SK-N-SH (cell line): ENCODE measurements at regions not wholly inside any gene's neighbourhood (a gene's known extent, or its start where the extent isn't known, plus 50 kb on each side); places are given as distances from the start of the nearest gene placed in this dataset.

Experiments
- CTCF ChIA-PET: fragments of 300-600, 350-600 bp; formaldehyde crosslinking; extraction: SDS; loops from one replicate; lab custom pipeline; 2021; lab: Yijun Ruan, JAX
- POLR2A ChIA-PET: fragments of 350-600 bp; sonication (Branson Sonifier 250); formaldehyde crosslinking; extraction: SDS; loops from one replicate; lab custom pipeline; 2020; ENCODE audit warnings: antibody characterized with exemption, inconsistent platforms; lab: Yijun Ruan, JAX
- DNase-seq: peaks from one replicate; pipeline ENCODE4 v3.0.0; 2012
- H2AFZ ChIP-seq: fragments of 200-600 bp; sonication (generic); 2 replicates; pipeline ENCODE4 v1.8.1; 2016; ENCODE audit warnings: antibody characterized with exemption, mild to moderate bottlenecking, low read depth
- H3F3A ChIP-seq: fragments of 200-600 bp; sonication (generic); replicated peaks from 2 replicates; pipeline ENCODE3; 2016; ENCODE audit warnings: antibody characterized with exemption, mild to moderate bottlenecking; ENCODE audit not compliant: insufficient read depth
- H3K27ac ChIP-seq, 2 experiments: fragments of 200-500 bp in 1 of 2; fragments of 200-600 bp in 1 of 2; sonication (Bioruptor generic) in 1 of 2; sonication (generic), shearing (Covaris generic) in 1 of 2; 2 replicates each; pipeline versions ENCODE4 v1.5.1 to v1.6.1; 2014 to 2016; ENCODE audit warnings: low read depth in 2 of 2, inconsistent platforms in 1 of 2, low read length in 1 of 2, mild to moderate bottlenecking in 1 of 2, mixed read lengths in 1 of 2
- H3K27me3 ChIP-seq: fragments of 200-600 bp; sonication (generic), shearing (Covaris generic); 2 replicates; pipeline ENCODE4 v1.6.1; 2016; ENCODE audit warnings: mixed run types; ENCODE audit not compliant: insufficient read depth
- H3K36me3 ChIP-seq, 2 experiments: fragments of 200-500 bp in 1 of 2; fragments of 200-600 bp in 1 of 2; sonication (Bioruptor generic) in 1 of 2; sonication (generic) in 1 of 2; replicated peaks in 1 of 2; 2 replicates each; pipeline versions ENCODE3 to v1.5.1; 2014 to 2016; ENCODE audit warnings: low read length in 1 of 2, mild to moderate bottlenecking in 1 of 2; ENCODE audit not compliant: insufficient read depth in 2 of 2, control insufficient read depth in 1 of 2
- H3K4me1 ChIP-seq, 2 experiments: fragments of 200-500 bp in 1 of 2; fragments of 200-600 bp in 1 of 2; sonication (Bioruptor generic) in 1 of 2; sonication (generic), shearing (Covaris generic) in 1 of 2; 2 replicates each; pipeline versions ENCODE4 v1.5.1 to v1.6.1; 2014 to 2016; ENCODE audit warnings: low read depth in 1 of 2, low read length in 1 of 2, mixed run types in 1 of 2; ENCODE audit not compliant: insufficient read depth in 2 of 2, control insufficient read depth in 1 of 2
- H3K4me2 ChIP-seq: fragments of 200-600 bp; sonication (generic), shearing (Covaris generic); 2 replicates; pipeline ENCODE4 v1.6.1; 2017; ENCODE audit warnings: mixed run types
- H3K4me3 ChIP-seq, 2 experiments: fragments of 200-500 bp in 1 of 2; fragments of 200-600 bp in 1 of 2; sonication (Bioruptor generic) in 1 of 2; sonication (generic), shearing (Covaris generic) in 1 of 2; 2 replicates each; pipeline versions ENCODE4 v1.5.1 to v1.8.1; 2014 to 2016; ENCODE audit warnings: low read depth in 2 of 2, inconsistent platforms in 1 of 2, low read length in 1 of 2, mild to moderate bottlenecking in 1 of 2, mixed read lengths in 1 of 2, moderate library complexity in 1 of 2
- H3K79me2 ChIP-seq: fragments of 200-600 bp; sonication (generic); 2 replicates; pipeline ENCODE4 v1.8.1; 2017; ENCODE audit warnings: mild to moderate bottlenecking; ENCODE audit not compliant: insufficient read depth
- H3K9ac ChIP-seq: fragments of 200-600 bp; sonication (generic); 2 replicates; pipeline ENCODE4 v1.6.1; 2017; ENCODE audit warnings: mixed run types
- H3K9me2 ChIP-seq: fragments of 200-600 bp; sonication (generic); 2 replicates; pipeline ENCODE4 v1.6.1; 2017; ENCODE audit warnings: mixed run types
- H3K9me3 ChIP-seq: fragments of 200-600 bp; sonication (generic); 2 replicates; pipeline ENCODE4 v1.6.1; 2017; ENCODE audit warnings: mixed run types, mild to moderate bottlenecking, moderate library complexity
- H4K20me1 ChIP-seq: fragments of 200-600 bp; sonication (generic); 2 replicates; pipeline ENCODE4 v1.6.1; 2017; ENCODE audit warnings: mild to moderate bottlenecking, mixed run types; ENCODE audit not compliant: insufficient read depth
- EP300 ChIP-seq, 2 experiments: IDR thresholded peaks; 2 replicates each; pipeline versions ENCODE4 v1.4.0 to v1.6.1; 2012; ENCODE audit warnings: borderline replicate concordance in 1 of 2, low read depth in 1 of 2, low read length in 1 of 2
- EZH2phosphoT487 ChIP-seq: fragments of 200-600 bp; sonication (generic); IDR thresholded peaks from 2 replicates; pipeline ENCODE4 v1.6.1; 2017; ENCODE audit warnings: low read depth, mixed run types, mild to moderate bottlenecking, antibody characterized with exemption, moderate library complexity, borderline replicate concordance
- FOSL2 ChIP-seq: IDR thresholded peaks from 2 replicates; pipeline ENCODE4 v1.4.0; 2012; ENCODE audit warnings: low read depth, mild to moderate bottlenecking, moderate library complexity, borderline replicate concordance
- FOXJ3 ChIP-seq: sonication (generic); formaldehyde crosslinking; IDR thresholded peaks from 2 replicates; pipeline ENCODE4 v1.5.1; 2020; ENCODE audit warnings: mild to moderate bottlenecking, missing genetic modification reagents
- GATA2 ChIP-seq: sonication (generic); formaldehyde crosslinking; IDR thresholded peaks from 2 replicates; pipeline ENCODE4 v1.5.0; 2020; ENCODE audit warnings: mild to moderate bottlenecking, missing genetic modification reagents
- JUND ChIP-seq: IDR thresholded peaks from 2 replicates; pipeline ENCODE4 v1.4.0; 2012
- NRF1 ChIP-seq: IDR thresholded peaks from 2 replicates; pipeline ENCODE4 v1.6.1; 2012; ENCODE audit warnings: low read depth, mild to moderate bottlenecking, low read length
- PBX3 ChIP-seq: IDR thresholded peaks from 2 replicates; pipeline ENCODE4; 2012
- POLR2AphosphoS5 ChIP-seq: IDR thresholded peaks from 2 replicates; pipeline ENCODE4 v1.6.1; 2012; ENCODE audit warnings: low read depth, low read length
- RFX5 ChIP-seq: IDR thresholded peaks from 2 replicates; pipeline ENCODE4 v1.6.1; 2012; ENCODE audit warnings: mild to moderate bottlenecking, improper control_type of control experiment, low read length
- SMC3 ChIP-seq: IDR thresholded peaks from 2 replicates; pipeline ENCODE4 v1.6.1; 2012; ENCODE audit warnings: low read depth, low read length, improper control_type of control experiment
- TAF1 ChIP-seq: IDR thresholded peaks from 2 replicates; pipeline ENCODE4 v1.6.1; 2012; ENCODE audit warnings: low read depth, mild to moderate bottlenecking, low read length, moderate library complexity, borderline replicate concordance
- TCF12 ChIP-seq: IDR thresholded peaks from 2 replicates; pipeline ENCODE4 v1.4.0; 2012
- USF1 ChIP-seq: IDR thresholded peaks from 2 replicates; pipeline ENCODE4 v1.4.0; 2012; ENCODE audit warnings: low read depth, borderline replicate concordance
- USF2 ChIP-seq: fragments of 150-350 bp; IDR thresholded peaks from 2 replicates; pipeline ENCODE4 v1.6.1; 2017; ENCODE audit warnings: antibody characterized with exemption, low read length, low read depth, borderline replicate concordance
- YY1 ChIP-seq: IDR thresholded peaks from 2 replicates; pipeline ENCODE4 v1.4.0; 2012; ENCODE audit warnings: low read depth, mild to moderate bottlenecking
- WGBS: methylation state at CpG from one replicate; pipeline ENCODE4 v1.1.6; 2017; ENCODE audit warnings: low lambda C conversion rate; 5-methylcytosine and 5-hydroxymethylcytosine counted together

GRCh38 chr5:34498572-34498971, 157.6 kb upstream of the RAI14 start:
- Histone ChIP-seq H3K27me3 (no peaks in the 10 kb centered on the region), H3F3A (peaks cover 6% of the 10 kb centered on the region), H3K4me2 (0 out of 2 replicates have a peak overlapping the region, but pooled peaks have one; percentile 5), H3K9me3 (no peaks in the 10 kb centered on the region), H3K4me1 (peaks cover 0 to 16% of the 10 kb centered on the region in 2 experiments; a peak in 2 of 4 replicates), H3K9me2 (no peaks in the 10 kb centered on the region), H2AFZ (peak overlapping the region; percentile 96), H4K20me1 (no peaks in the 10 kb centered on the region), H3K27ac (peak overlapping the region in 1 of 2 experiments; percentile 94; a peak in 2 of 4 replicates), H3K79me2 (no peaks in the 10 kb centered on the region), H3K4me3 (no peak overlapping the region), H3K36me3 (no peaks in the 10 kb centered on the region), H3K9ac (peak overlapping the region; percentile 69; the same call in 1 of the 2 replicates)
- 66% methylated on average over 4 of the region's 4 CpGs for WGBS
- POLR2A ChIA-PET, result no interaction called here
- CTCF ChIA-PET, result interaction anchor here (4.3 kb wide), 1 partner anchor 12 kb away, joined by 28 read pairs; no protein-coding TSS in a partner anchor
- no peak for DNase-seq
- TF ChIP-seq USF1 (no peak), FOXJ3 (CRISPR knock-in tag) (no peak), EP300 (IDR thresholded peaks at IDR 0.05; ENCODE audit: borderline replicate concordance in 1 of 2, low read depth in 1 of 2, low read length in 1 of 2) (no peak), POLR2AphosphoS5 (no peak), NRF1 (no peak), PBX3 (no peak), EZH2phosphoT487 (no peak), RFX5 (no peak), SMC3 (no peak), TCF12 (no peak), USF2 (no peak), GATA2 (CRISPR knock-in tag) (no peak), JUND (no peak)

GRCh38 chr5:34499001-34499734, 157.0 kb upstream of the RAI14 start:
- H3K9me2 ChIP-seq, result no peaks in the 10 kb centered on the region
- CTCF ChIA-PET, result interaction anchor here (0.5 to 4.3 kb wide), 2 partner anchors 13 to 23 kb away, joined by 3 to 28 read pairs; no protein-coding TSS in a partner anchor
- H3K27ac ChIP-seq, result peak overlapping the region in 1 of 2 experiments; percentile 94; a peak in 2 of 4 replicates

More at GRCh38 chr5:34499001-34499734, 157.0 kb upstream of the RAI14 start:
- H3K4me1 ChIP-seq, result peaks cover 3 to 16% of the 10 kb centered on the region in 2 experiments; a peak in 3 of 4 replicates
- POLR2A ChIA-PET, result no interaction called here
- no peaks in the 10 kb centered on the region for H3K36me3 ChIP-seq
- H2AFZ ChIP-seq, result peak overlapping the region; percentile 96
- DNase-seq, result no peak
- no peak overlapping the region for H3K4me3 ChIP-seq
- 65% methylated on average over 4 of the region's 5 CpGs for WGBS
- peak overlapping the region; percentile 55; the same call in 1 of the 2 replicates for H3K4me2 ChIP-seq
- no peaks in the 10 kb centered on the region for H3F3A ChIP-seq
- H3K27me3 ChIP-seq, result no peaks in the 10 kb centered on the region
- peak overlapping the region; percentile 69 for H3K9ac ChIP-seq
- TF ChIP-seq FOSL2, result peak; percentile 53; the same call in 1 of the 2 replicates
- TF ChIP-seq TAF1, result 0 out of 2 replicates have a peak, but pooled peaks have one; percentile 21
- peak; percentile 20; the same call in 1 of the 2 replicates for TF ChIP-seq JUND
- TF ChIP-seq YY1, result 0 out of 2 replicates have a peak, but pooled peaks have one; percentile 37
- TF ChIP-seq GATA2 (CRISPR knock-in tag), result no peak
- H3K79me2 ChIP-seq, result no peaks in the 10 kb centered on the region
- no peaks in the 10 kb centered on the region for H4K20me1 ChIP-seq
- no peaks in the 10 kb centered on the region for H3K9me3 ChIP-seq
